ENCODE measurements at regions not wholly inside any gene's neighbourhood (a gene's known extent, or its start where the extent isn't known, plus 50 kb on each side); places are given as distances from the start of the nearest gene placed in this dataset.
"Not testable (repeated sequence)": the region's sequence is repeated elsewhere in the genome, so short reads cannot be mapped to it uniquely, and the experiment has no call there.

DNA sequence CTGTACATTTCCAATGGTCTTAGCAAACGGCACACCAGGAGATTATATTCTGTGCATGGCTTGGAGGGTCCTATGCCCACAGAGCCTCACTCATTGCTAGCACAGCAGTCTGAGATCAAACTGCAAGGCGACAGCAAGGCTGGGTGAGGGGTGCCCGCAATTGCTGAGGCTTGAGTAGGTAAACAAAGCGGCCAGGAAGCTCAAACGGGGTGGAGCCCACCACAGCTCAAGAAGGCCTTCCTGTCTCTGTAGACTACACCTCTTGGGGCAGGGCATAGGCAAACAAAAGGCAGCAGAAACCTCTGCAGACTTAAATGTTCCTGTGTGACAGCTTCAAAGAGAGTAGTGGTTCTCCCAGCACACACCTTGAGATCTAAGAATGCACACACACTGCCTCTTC lies 91.3 kb downstream of the OR4A5 start:
- H3K27ac ChIP-seq (ENCODE audit: low read depth, low read length); H3K4me1 ChIP-seq (ENCODE audit: control insufficient read depth, insufficient read depth, low read length); H3K36me3 ChIP-seq (ENCODE audit: control insufficient read depth, insufficient read depth, low read length); H3K27me3 ChIP-seq (ENCODE audit: control insufficient read depth, insufficient read depth, low read length); H3K4me3 ChIP-seq (ENCODE audit: low read depth, low read length); H3K9ac ChIP-seq (ENCODE audit: low read length): not testable (repeated sequence)
- peaks cover 62% of the 10 kb centered on the region for H3K9me3 ChIP-seq (ENCODE audit: control insufficient read depth, insufficient read depth, low read depth, low read length)

DNA sequence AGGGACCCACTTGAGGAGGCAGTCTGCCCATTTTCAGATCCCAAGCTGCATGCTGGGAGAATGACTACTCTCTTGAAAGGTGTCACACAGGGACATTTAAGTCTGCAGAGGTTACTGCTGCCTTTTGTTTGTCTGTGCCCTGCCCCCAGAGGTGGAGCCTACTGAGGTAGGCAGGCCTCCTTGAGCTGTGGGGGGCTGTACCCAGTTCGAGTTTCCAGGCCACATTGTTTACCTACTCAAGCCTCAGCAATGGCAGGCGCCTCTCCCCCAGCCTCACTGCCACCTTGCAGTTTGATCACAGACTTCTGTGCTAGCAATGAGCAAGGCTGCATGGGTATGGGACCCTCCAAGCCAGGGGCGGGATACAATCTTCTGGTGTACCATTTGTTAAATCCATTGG lies 126.0 kb downstream of the OR4A5 start:
- Histone ChIP-seq H3K27ac (ENCODE audit: low read depth, low read length) (no peak overlapping the region), H3K9me3 (ENCODE audit: control insufficient read depth, insufficient read depth, low read depth, low read length) (peaks cover 73% of the 10 kb centered on the region), H3K27me3 (ENCODE audit: control insufficient read depth, insufficient read depth, low read length) (no peaks in the 10 kb centered on the region), H3K4me1 (ENCODE audit: control insufficient read depth, insufficient read depth, low read length) (no peaks in the 10 kb centered on the region), H3K36me3 (ENCODE audit: control insufficient read depth, insufficient read depth, low read length) (no peaks in the 10 kb centered on the region), H3K4me3 (ENCODE audit: low read depth, low read length) (no peak overlapping the region), H3K9ac (ENCODE audit: low read length) (no peak overlapping the region)

DNA sequence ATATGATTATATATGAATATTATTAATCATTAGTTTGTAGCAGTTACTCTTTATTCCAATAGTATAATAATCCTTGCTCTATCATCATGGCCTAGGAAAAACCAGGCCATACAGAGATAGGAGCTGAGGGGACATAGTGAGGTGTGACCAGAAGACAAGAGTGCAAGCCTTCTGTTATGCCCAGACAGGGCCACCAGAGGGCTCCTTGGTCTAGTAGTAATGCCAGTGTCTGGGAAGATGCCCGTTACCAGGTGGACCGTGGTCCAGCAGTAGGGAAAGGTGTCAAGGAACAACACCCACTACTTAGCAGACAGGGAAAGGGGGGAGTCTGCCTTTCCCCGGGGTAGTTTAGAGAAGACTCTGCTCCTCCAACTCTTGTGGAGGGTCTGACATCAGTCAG lies 148.4 kb downstream of the OR4A5 start:
- H3K4me3 ChIP-seq (ENCODE audit: low read depth, low read length); H3K9ac ChIP-seq (ENCODE audit: low read length); H3K27me3 ChIP-seq (ENCODE audit: control insufficient read depth, insufficient read depth, low read length); H3K4me1 ChIP-seq (ENCODE audit: control insufficient read depth, insufficient read depth, low read length); H3K36me3 ChIP-seq (ENCODE audit: control insufficient read depth, insufficient read depth, low read length); H3K27ac ChIP-seq (ENCODE audit: low read depth, low read length): not testable (repeated sequence)
- H3K9me3 ChIP-seq (ENCODE audit: control insufficient read depth, insufficient read depth, low read depth, low read length): peaks cover 82% of the 10 kb centered on the region

Measured in HUES6 (cell line).